Kidney (tissue), 13 donors: ENCODE measurements at regions not wholly inside any gene's neighbourhood (a gene's known extent, or its start where the extent isn't known, plus 50 kb on each side); places are given as distances from the start of the nearest gene placed in this dataset.

Source experiments
- DNase-seq, 5 donors: peaks; one replicate each; pipeline ENCODE4 v3.0.0-alpha.2; 2013 to 2020
- FAIRE-seq: peaks from 2 replicates; lab custom pipeline; 2012; peaks lifted over from hg19 to GRCh38; lab: Jason Lieb, UNC
- H3K27ac ChIP-seq, 2 donors: one replicate each; pipeline ENCODE4 v1.7.0; 2013; ENCODE audit warnings: low read depth in 2 of 2, low read length in 2 of 2, inconsistent platforms in 1 of 2
- H3K27me3 ChIP-seq: one replicate; pipeline ENCODE4 v1.7.1; 2013; ENCODE audit warnings: low read length, inconsistent platforms; ENCODE audit not compliant: control insufficient read depth, insufficient read depth
- H3K36me3 ChIP-seq, 3 donors: one replicate each; pipeline versions ENCODE4 v1.7.0 to v1.7.1; 2013; ENCODE audit warnings: low read length in 3 of 3, control low read depth in 1 of 3, inconsistent platforms in 1 of 3; ENCODE audit not compliant: insufficient read depth in 3 of 3, control insufficient read depth in 2 of 3
- H3K4me1 ChIP-seq, 3 donors: one replicate each; pipeline versions ENCODE4 v1.7.0 to v1.7.1; 2013; ENCODE audit warnings: low read length in 3 of 3, inconsistent platforms in 1 of 3, low read depth in 1 of 3; ENCODE audit not compliant: control insufficient read depth in 2 of 3, insufficient read depth in 2 of 3
- H3K4me3 ChIP-seq, 3 donors: one replicate each; pipeline versions ENCODE4 v1.7.0 to v1.8.1; 2013; ENCODE audit warnings: low read length in 3 of 3, control low read depth in 1 of 3, inconsistent platforms in 1 of 3
- H3K9ac ChIP-seq, 3 donors: one replicate each; pipeline versions ENCODE4 v1.7.0 to v1.7.1; 2013; ENCODE audit warnings: low read length in 3 of 3, control low read depth in 1 of 3, inconsistent platforms in 1 of 3
- H3K9me3 ChIP-seq, 3 donors: one replicate each; pipeline versions ENCODE4 v1.7.0 to v1.7.1; 2013; ENCODE audit warnings: low read length in 3 of 3, control low read depth in 1 of 3, inconsistent platforms in 1 of 3; ENCODE audit not compliant: control insufficient read depth in 2 of 3, insufficient read depth in 1 of 3
- CTCF ChIP-seq: IDR thresholded peaks from 3 replicates; pipeline ENCODE4 v1.5.1; 2012; ENCODE audit warnings: mild to moderate bottlenecking, moderate library complexity, borderline replicate concordance; ENCODE audit not compliant: insufficient read depth; ENCODE audit errors: extremely low read depth
- intact Hi-C: fragments of 100-400 bp; cut with DNase I; formaldehyde crosslinking; loops from one replicate; pipeline ENCODE4 v1.11.1; 2022
- donor health status: control.
- donor health status: control.
- donor health status: control.
- donor health status: control.
- donor health status: control.
- donor health status: DM: yes; HTN: yes; CAD: no.
- donor health status: Normal renal cell carcinoma (clear cell type).

- peak in 2 of 5 donors; percentile 3 to 28 for DNase-seq
Observed at GRCh38 chr4:65943076-65943475, 272.8 kb upstream of the EPHA5 start.

GRCh38 chr4:65924843-65925242 lies 254.6 kb upstream of the EPHA5 start:
- FAIRE-seq (no peak), DNase-seq (no peak)
- H3K9me3 ChIP-seq, result no peaks in the 10 kb centered on the region
- TF ChIP-seq CTCF, result no peak
- no peak overlapping the region for H3K9ac ChIP-seq
- no peaks in the 10 kb centered on the region for H3K4me1 ChIP-seq
- intact Hi-C loops, result no loop called here
- no peaks in the 10 kb centered on the region for H3K36me3 ChIP-seq
- no peak overlapping the region for H3K4me3 ChIP-seq
- H3K27me3 ChIP-seq, result no peaks in the 10 kb centered on the region
- no peak overlapping the region for H3K27ac ChIP-seq

More at GRCh38 chr4:65943076-65943475, 272.8 kb upstream of the EPHA5 start:
- Histone ChIP-seq H3K27me3 (no peaks in the 10 kb centered on the region), H3K27ac (no peak overlapping the region), H3K36me3 (no peaks in the 10 kb centered on the region), H3K9ac (no peak overlapping the region), H3K4me1 (no peaks in the 10 kb centered on the region), H3K4me3 (no peak overlapping the region), H3K9me3 (no peaks in the 10 kb centered on the region)
- intact Hi-C loops, result no loop called here
- TF ChIP-seq CTCF, result no peak
- no peak for FAIRE-seq

GRCh38 chr4:65923616-65924015 lies 253.3 kb upstream of the EPHA5 start:
- Histone ChIP-seq H3K4me1 (no peaks in the 10 kb centered on the region), H3K27me3 (no peaks in the 10 kb centered on the region), H3K9ac (no peak overlapping the region), H3K36me3 (no peaks in the 10 kb centered on the region), H3K4me3 (no peak overlapping the region), H3K9me3 (no peaks in the 10 kb centered on the region), H3K27ac (no peak overlapping the region)
- intact Hi-C loops, result no loop called here
- FAIRE-seq (no peak), DNase-seq (no peak)
- no peak for TF ChIP-seq CTCF

GRCh38 chr4:65921180-65921579 lies 250.9 kb upstream of the EPHA5 start:
- Histone ChIP-seq H3K9ac (no peak overlapping the region), H3K27me3 (no peaks in the 10 kb centered on the region), H3K4me3 (no peak overlapping the region), H3K27ac (no peak overlapping the region), H3K36me3 (no peaks in the 10 kb centered on the region), H3K4me1 (no peaks in the 10 kb centered on the region), H3K9me3 (no peaks in the 10 kb centered on the region)
- intact Hi-C loops, result no loop called here
- no peak for TF ChIP-seq CTCF
- FAIRE-seq (no peak), DNase-seq (no peak)
